ENCODE measurements at regions not wholly inside any gene's neighbourhood (a gene's known extent, or its start where the extent isn't known, plus 50 kb on each side); places are given as distances from the start of the nearest gene placed in this dataset.

GRCh38 chr16:51853586-51853985, 693.4 kb downstream of the TOX3 start:
- TF ChIP-seq ZC3H10 (CRISPR knock-in tag; IDR thresholded peaks at IDR 0.05) (no peak), ARNTL (CRISPR knock-in tag; IDR thresholded peaks at IDR 0.05; ENCODE audit: borderline replicate concordance, low read depth) (no peak), TSHZ2 (CRISPR knock-in tag; IDR thresholded peaks at IDR 0.05) (no peak), ZNF565 (CRISPR knock-in tag; conservative IDR thresholded peaks at IDR 0.05; ENCODE audit: low read depth) (no peak), ZFP3 (CRISPR knock-in tag; IDR thresholded peaks at IDR 0.05) (no peak), BACH2 (CRISPR knock-in tag; IDR thresholded peaks at IDR 0.05; ENCODE audit: borderline replicate concordance) (no peak), ZNF8 (CRISPR knock-in tag; IDR thresholded peaks at IDR 0.05) (no peak), GLIS3 (CRISPR knock-in tag; IDR thresholded peaks at IDR 0.05) (no peak), ZFP30 (CRISPR knock-in tag; IDR thresholded peaks at IDR 0.05) (no peak), ESRRG (CRISPR knock-in tag; IDR thresholded peaks at IDR 0.05) (no peak), OSR1 (CRISPR knock-in tag; IDR thresholded peaks at IDR 0.05) (no peak)
